ENCODE measurements at regions not wholly inside any gene's neighbourhood (a gene's known extent, or its start where the extent isn't known, plus 50 kb on each side); places are given as distances from the start of the nearest gene placed in this dataset.

DNA sequence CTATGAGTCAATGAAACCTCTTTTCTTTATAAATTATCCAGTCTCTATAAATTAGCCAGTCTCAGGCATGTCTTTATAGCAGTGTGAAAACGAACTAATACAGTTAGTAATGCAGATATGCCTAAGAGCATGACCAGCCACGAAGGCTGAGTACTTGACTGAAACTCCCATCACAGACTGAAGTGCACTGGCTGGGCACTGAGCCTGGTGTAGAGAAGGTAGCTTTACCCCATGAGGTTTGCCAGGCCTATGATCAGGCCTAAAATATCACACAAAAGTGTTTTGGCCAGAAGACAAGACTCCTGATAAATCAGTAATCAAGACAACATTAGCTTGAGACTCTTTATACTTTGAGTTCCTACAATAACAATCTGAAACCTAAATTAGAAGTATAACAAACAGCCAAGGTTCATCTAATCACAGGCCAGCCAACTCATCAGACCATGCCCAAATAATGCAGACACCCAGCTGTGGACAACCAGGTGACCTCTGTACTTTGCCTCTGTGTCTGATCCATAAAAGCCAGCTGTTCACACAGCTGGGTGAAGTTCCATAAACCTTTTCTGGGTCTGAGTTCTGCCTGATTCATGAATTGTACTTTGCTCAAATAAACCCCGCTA is 771.8 kb upstream of the SLITRK1 start:
- H3K9me3 Mint-ChIP-seq, result peaks cover 0 to 9% of the 10 kb centered on the region in 2 donors
- no peaks in the 10 kb centered on the region for H3K36me3 Mint-ChIP-seq
- no peak for DNase-seq (ENCODE audit: low spot score in 2 of 2)
- ATAC-seq, result no peak
- H3K27ac Mint-ChIP-seq, result no peak overlapping the region

DNA sequence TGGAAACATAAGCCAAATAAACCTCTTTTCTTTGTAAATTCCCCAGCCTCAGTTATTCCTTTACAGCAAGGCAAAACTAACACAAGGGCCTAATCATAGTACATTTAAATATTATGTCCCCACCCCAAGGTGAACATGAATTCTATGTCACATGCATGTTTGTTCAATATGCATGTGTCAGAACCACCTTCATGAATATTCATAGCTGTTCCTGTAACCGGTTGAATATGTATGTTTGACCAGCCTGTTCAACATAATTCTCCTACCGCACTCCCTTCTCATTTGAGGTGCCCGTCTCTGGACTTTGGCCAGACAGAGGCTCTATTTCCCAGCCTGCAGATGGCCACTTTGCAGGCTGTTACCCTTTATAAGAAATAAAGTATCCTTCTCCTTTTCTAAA is 769.4 kb upstream of the SLITRK1 start:
- Mint-ChIP-seq H3K9me3 (peaks cover 0 to 9% of the 10 kb centered on the region in 2 donors), H3K27ac (no peak overlapping the region), H3K36me3 (no peaks in the 10 kb centered on the region)
- DNase-seq (ENCODE audit: low spot score in 2 of 2) (no peak), ATAC-seq (no peak)

DNA sequence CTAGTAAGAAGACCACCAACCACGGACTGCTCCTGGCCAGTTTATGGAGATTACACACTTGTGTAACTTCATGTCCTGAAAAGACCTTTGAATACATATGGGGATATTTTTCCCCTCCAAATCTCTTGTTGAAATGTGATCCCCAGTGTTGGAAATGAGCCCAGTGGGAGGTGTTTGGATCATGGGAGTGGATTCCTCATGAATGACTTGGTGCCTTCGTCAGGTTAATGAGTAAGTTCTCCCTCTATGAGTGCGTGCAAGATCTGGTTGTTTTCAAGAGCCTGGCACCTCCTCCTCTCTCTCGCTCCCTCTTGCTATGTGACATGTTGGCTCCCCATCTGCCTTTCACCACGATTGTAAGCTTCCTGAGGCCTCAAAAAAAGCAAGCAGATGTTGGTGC is 769.0 kb upstream of the SLITRK1 start:
- Mint-ChIP-seq H3K27ac (no peak overlapping the region), H3K36me3 (no peaks in the 10 kb centered on the region), H3K9me3 (peaks cover 0 to 9% of the 10 kb centered on the region in 2 donors)
- no peak for DNase-seq (ENCODE audit: low spot score in 2 of 2)
- ATAC-seq, result no peak

DNA sequence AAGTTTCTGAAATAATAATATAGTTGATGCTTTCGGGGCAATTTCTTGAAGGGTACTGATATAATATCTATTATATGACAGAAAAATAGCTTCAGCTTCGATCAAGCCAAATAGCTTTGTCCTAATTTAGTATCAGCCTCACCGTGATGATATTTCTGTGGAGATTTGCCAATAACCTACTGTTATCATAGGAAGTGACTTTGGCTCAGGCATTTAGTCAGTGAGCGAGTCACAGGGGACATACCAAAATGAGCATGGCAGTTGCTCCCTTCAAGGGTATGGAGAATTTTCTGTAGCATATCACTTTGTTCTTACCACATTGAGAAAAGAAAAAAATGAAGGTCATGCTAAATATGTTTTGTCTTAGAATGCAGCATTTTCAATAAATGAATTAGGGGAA is 767.6 kb upstream of the SLITRK1 start:
- DNase-seq (ENCODE audit: low spot score in 2 of 2), result no peak
- Mint-ChIP-seq H3K36me3 (no peaks in the 10 kb centered on the region), H3K27ac (no peak overlapping the region), H3K9me3 (peaks cover 0 to 9% of the 10 kb centered on the region in 2 donors)
- no peak for ATAC-seq

DNA sequence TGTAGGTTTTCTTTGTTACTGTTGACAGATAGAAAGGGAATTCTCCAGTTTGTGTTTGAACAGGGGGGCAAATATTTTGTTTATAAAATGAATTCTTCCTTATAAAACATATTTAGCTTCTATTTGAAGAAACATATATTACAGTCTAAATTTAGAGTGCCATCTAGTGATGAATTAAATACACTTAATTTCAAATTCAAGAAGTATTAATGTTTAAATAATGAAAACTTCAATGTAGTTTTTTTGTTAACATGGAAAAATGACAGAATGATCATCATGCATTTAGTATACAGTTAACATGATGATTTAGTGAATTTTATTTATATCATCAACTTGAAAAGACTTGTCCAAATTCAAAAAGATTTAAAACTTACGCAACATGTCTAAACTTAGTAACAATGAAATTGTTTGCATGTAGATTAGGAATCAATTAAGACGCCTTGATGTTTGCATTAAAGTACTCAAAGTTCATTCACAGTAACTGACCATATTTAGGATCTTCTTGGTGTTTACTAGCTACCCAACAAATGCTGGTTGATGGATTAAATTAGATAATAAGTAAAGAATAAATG is 765.9 kb upstream of the SLITRK1 start:
- no peaks in the 10 kb centered on the region for H3K36me3 Mint-ChIP-seq
- peaks cover 0 to 9% of the 10 kb centered on the region in 2 donors for H3K9me3 Mint-ChIP-seq
- DNase-seq (ENCODE audit: low spot score in 2 of 2) (no peak), ATAC-seq (no peak)
- no peak overlapping the region for H3K27ac Mint-ChIP-seq

DNA sequence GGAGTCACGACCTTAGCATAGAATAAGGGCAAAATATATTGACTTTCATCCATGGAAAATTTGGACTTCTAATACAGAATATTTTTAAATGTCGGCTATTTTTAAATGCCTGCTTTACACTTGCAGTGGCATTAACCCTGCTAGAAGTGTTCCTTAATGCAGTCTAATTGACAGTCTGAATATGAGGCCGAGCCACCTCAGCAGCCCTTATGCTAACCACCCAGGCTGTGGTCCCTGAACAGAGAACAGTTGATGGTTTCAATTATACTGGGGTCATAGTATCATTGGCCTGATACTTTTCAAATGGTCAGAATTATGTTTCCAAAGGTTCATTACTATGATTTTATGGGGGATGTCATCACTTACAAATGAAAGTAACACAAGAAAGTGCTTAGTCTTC is 764.7 kb upstream of the SLITRK1 start:
- no peak overlapping the region for H3K27ac Mint-ChIP-seq

DNA sequence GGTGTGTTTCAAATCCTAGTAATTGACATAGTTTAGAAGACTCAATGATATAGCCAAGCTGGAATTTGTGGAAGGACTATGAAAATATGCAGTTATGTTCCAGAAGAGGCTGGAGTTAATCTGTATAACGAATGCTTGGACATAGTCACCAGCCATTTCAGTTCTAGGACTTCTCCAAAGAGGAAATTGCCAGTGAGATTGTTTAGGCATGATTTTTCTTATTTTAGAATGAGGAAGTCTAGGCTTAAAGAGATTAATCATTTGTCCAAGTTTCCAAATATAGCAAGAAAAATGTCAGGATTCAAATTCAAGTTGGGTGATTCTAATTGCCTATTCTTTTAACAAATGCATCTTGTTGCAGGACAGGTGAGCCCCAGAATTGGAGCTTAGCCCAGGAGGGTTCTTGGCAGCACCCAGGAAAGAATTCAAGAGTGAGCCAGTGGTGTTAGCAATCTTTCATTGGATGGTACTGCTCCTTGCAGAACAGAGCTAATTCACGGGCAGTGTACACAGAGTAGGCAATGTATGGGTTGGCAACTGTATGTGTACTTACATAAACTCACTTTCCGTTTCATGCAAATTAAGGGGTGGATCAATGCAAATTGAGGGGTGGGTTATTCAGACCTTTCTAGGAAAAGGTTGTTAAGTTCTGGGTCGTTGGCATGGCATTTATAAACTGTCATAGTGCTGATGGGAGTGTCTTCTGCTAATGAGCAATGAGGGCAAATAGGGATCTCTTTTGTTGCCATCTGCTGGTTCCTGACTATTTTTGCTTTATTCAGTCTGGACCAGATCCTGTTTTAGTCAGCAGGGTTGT is 763.1 kb upstream of the SLITRK1 start:
- DNase-seq (ENCODE audit: low spot score in 2 of 2), result no peak
- Mint-ChIP-seq H3K9me3 (peaks cover 0 to 3% of the 10 kb centered on the region in 2 donors), H3K27ac (no peak overlapping the region), H3K36me3 (no peaks in the 10 kb centered on the region)
- ATAC-seq, result no peak

More for the DNA sequence above, 764.7 kb upstream of the SLITRK1 start:
- DNase-seq (ENCODE audit: low spot score in 2 of 2) (no peak), ATAC-seq (no peak)
- Mint-ChIP-seq H3K9me3 (peaks cover 0 to 3% of the 10 kb centered on the region in 2 donors), H3K36me3 (no peaks in the 10 kb centered on the region)

DNA sequence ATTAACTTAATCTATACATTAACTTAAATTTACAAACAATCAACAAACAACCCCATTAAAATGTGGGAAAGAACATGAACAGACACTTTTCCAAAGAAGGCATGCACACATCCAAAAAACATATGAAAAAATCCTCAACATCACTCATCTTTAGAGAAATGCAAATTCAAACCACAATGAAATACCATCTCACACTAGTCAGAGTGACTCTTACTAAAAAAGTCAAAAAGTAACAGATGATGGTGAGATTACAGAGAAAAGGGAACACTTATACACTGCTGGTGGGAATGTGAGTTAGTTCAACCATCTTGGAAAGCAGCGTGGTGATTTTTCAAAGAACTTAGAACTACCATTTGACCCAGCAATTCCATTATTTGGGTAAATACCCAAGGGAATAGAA is 759.2 kb upstream of the SLITRK1 start:
- Mint-ChIP-seq H3K36me3 (peaks cover 0 to 4% of the 10 kb centered on the region in 2 donors), H3K27ac (no peak overlapping the region), H3K9me3 (peaks cover 12 to 21% of the 10 kb centered on the region in 2 donors)
- ATAC-seq (no peak), DNase-seq (ENCODE audit: low spot score in 2 of 2) (no peak)

DNA sequence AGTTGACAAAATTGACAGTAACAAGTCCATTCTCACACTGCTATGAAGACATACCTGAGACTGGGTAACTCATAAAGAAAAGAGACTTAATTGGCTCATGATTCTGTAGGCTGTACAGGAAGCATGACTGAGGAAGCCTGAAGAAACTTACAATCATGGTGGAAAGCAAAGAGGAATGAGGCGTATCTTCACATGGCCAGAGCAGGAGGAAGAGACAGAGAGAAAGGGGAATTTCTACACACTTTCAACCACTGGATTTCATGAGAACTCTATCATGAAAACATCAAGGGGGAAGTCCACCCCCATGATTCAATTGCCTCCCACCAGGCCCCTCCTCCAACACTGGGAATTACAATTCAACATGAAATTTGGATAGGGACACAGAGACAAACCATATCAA is 758.4 kb upstream of the SLITRK1 start:
- ATAC-seq (no peak), DNase-seq (ENCODE audit: low spot score in 2 of 2) (no peak)
- H3K36me3 Mint-ChIP-seq, result peaks cover 0 to 4% of the 10 kb centered on the region in 2 donors

DNA sequence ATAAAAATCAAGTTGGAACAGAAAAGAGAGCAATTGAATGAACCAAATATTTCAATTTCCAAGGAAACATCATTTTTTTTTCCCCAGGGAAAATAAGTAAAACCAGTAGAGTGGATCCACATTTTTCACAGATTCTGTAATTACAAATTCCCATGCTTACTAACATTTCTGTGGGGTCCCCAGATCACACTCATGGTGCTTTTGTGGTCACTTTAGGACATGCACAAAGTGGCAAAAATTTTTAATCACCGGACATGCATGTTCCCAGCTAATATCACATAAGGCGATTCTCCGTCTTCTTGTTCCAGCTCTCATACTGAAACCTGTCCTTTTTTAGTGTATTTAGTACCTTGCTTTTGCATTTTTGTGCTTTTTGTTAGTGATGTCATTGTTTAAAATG is 748.2 kb upstream of the SLITRK1 start:
- peaks cover 0 to 6% of the 10 kb centered on the region in 2 donors for H3K9me3 Mint-ChIP-seq
- no peak for ATAC-seq

More for the DNA sequence above, 758.4 kb upstream of the SLITRK1 start:
- Mint-ChIP-seq H3K9me3 (peaks cover 12 to 21% of the 10 kb centered on the region in 2 donors), H3K27ac (no peak overlapping the region)

DNA sequence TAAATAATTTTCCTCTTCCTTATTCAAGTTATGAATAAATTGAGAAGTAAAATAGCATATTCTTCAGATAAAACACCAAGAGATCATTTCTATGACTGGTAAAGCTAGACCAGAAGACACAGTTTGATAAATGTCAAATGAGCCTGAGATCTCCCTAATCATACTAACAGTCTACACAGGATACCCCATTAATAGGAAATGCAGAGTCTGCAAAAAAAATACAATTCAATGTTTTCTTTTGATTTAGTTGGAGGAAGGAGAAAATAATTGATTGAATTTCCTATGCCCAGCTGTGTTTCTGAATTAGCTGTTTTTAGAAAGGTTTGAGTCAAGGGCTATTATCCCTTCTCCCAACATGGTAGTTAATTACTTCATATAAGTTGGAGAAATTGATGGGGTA is 734.6 kb upstream of the SLITRK1 start:
- DNase-seq (ENCODE audit: low spot score in 2 of 2) (no peak), ATAC-seq (no peak)
- Mint-ChIP-seq H3K36me3 (no peaks in the 10 kb centered on the region), H3K9me3 (peaks cover 0 to 5% of the 10 kb centered on the region in 2 donors), H3K27ac (no peak overlapping the region)

More for the DNA sequence above, 748.2 kb upstream of the SLITRK1 start:
- H3K27ac Mint-ChIP-seq, result no peak overlapping the region
- no peaks in the 10 kb centered on the region for H3K36me3 Mint-ChIP-seq
- no peak for DNase-seq (ENCODE audit: low spot score in 2 of 2)

DNA sequence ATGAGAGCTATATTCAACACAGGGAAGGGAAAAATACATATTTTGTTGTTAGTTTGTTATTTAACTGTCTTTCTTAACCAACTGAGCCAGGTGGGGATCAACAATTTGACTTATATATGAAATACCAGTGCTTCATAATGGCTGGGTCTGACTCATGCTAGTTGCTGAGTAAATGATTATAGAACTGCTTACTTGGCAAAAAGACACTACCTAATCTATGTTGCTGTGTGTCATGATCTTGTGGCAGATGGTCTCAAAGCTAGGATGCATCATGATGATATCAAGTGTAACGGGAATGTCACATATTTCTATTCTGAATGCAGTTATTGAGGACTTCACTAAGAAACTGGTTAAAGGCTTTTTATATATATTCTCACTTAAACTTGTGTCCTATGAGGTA is 727.4 kb upstream of the SLITRK1 start:
- no peak for ATAC-seq
- H3K27ac Mint-ChIP-seq, result no peak overlapping the region
- no peak for DNase-seq (ENCODE audit: low spot score in 2 of 2)
- peaks cover 8 to 9% of the 10 kb centered on the region in 2 donors for H3K9me3 Mint-ChIP-seq
- no peaks in the 10 kb centered on the region for H3K36me3 Mint-ChIP-seq

DNA sequence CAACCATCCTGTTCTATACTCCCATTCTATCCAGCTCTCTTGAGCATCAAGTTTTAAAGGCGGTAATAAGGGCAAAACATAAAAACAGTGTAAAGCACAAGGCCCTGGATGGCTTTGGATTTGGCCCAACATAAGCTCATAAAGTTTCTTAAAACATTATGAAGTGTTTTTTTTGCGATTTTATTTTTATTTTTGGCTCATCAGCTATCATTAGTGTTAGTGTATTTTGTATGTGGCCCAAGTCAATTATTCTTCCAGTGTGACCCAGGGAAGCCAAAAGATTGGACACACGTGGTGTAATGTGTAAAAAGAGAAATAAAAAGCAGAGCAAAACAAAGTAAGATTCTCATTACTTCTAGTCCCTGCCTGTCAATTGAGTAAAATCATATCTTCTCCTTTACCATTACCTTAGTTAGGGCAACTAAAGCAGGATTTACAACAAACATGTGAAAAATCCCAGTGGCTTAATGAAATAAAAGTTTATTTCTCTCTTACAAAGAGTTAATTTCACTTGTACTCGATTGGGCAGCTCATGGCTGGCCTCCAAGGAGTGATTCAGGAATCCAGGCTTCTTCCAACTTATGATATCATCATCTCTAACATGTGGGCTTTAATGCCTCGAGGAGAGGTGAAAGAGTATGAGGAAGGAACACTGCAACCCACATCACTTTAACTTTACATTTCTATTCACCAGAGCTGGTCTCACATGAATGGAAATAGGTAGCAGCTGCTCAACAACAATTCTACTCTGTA is 725.2 kb upstream of the SLITRK1 start:
- no peaks in the 10 kb centered on the region for H3K36me3 Mint-ChIP-seq
- ATAC-seq, result no peak
- H3K9me3 Mint-ChIP-seq, result peaks cover 14 to 17% of the 10 kb centered on the region in 2 donors
- no peak overlapping the region for H3K27ac Mint-ChIP-seq
- DNase-seq (ENCODE audit: low spot score in 2 of 2), result no peak

DNA sequence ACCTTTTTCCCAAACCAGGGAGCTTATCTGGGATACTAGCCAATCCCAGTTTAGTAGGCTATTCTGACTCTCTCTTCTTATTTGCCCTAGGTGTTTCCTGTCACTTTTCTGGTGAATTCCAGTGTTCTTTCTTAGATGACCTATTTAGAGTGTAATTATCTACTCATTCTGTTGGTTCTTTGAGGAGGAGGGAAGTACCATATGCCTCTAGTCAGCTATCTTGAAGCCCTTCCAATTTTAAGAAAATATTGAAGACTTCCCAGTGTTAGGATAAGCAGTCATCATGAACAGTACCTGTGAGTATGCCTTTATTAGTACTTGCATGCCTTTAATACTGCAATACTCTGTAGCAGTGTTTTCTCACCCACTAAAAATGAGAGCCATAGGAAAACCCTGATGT is 724.3 kb upstream of the SLITRK1 start:
- peaks cover 10 to 18% of the 10 kb centered on the region in 2 donors for H3K9me3 Mint-ChIP-seq
- no peak overlapping the region for H3K27ac Mint-ChIP-seq
- no peak for ATAC-seq
- no peak for DNase-seq (ENCODE audit: low spot score in 2 of 2)
- H3K36me3 Mint-ChIP-seq, result no peaks in the 10 kb centered on the region

DNA sequence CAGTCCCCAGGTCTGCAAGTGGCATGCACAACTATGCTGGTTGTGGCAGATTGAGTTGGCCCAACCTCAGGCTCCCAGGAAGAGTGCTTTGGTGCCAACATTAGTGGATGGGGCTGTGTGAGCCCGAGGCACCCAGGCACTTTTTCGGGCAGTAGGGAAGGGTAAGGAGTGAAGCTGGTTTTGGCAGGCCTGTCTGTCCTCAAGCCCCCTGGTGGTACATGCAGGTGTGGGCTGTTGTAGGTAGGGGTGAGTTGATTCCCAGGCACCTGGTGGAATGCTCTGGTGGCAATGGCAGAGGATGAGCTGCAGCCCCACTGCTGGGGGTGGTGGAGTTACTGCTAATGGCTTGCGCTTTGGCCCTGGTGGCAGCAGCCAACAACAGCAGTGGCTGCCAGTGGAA is 723.7 kb upstream of the SLITRK1 start:
- Mint-ChIP-seq H3K9me3 (peaks cover 10 to 18% of the 10 kb centered on the region in 2 donors), H3K27ac (no peak overlapping the region), H3K36me3 (no peaks in the 10 kb centered on the region)
- ATAC-seq (no peak), DNase-seq (ENCODE audit: low spot score in 2 of 2) (no peak)

DNA sequence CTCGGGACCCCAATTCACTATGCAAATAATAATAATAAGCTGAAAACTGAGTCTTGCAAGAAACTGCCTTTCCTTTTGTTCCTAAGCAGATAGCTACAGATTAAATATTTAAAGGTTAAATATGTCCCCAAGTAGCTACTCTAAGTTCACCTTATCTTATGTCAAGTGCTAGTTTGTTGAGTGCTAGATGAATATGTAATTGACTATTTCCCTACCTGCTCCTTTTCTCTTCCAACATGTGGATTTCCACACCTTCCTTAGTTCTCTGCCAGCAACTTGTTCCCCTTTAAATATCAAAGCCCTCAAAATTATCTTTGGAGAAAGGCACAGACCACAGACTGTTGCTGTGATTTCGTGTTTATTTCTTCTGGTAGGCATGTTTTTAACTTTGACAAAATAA is 709.2 kb upstream of the SLITRK1 start:
- ATAC-seq (no peak), DNase-seq (ENCODE audit: low spot score in 2 of 2) (no peak)
- Mint-ChIP-seq H3K36me3 (no peaks in the 10 kb centered on the region), H3K27ac (no peak overlapping the region), H3K9me3 (peaks cover 0 to 3% of the 10 kb centered on the region in 2 donors)

DNA sequence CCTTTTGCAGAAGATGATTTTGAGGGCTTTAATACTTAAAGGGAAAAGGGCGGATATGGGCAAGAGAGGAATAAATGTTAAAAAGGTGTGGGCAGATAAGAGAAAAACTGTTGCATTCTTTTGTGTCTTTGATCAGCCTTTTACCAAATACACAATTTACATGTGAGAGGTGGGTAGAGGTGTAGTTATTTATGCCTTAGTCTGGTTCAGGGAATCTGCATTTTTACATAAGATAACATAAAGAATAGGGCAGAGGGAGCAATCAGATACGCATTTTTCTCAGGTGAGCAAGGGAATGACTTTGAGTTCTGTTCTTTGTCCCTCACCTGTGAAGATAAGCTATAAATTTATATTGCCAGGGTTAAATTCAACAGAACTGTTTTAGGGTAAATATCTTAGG is 708.4 kb upstream of the SLITRK1 start:
- Mint-ChIP-seq H3K27ac (no peak overlapping the region), H3K36me3 (no peaks in the 10 kb centered on the region), H3K9me3 (peaks cover 0 to 3% of the 10 kb centered on the region in 2 donors)
- ATAC-seq, result no peak
- no peak for DNase-seq (ENCODE audit: low spot score in 2 of 2)
